ENCODE measurements at regions not wholly inside any gene's neighbourhood (a gene's known extent, or its start where the extent isn't known, plus 50 kb on each side); places are given as distances from the start of the nearest gene placed in this dataset.
"Not testable (repeated sequence)": the region's sequence is repeated elsewhere in the genome, so short reads cannot be mapped to it uniquely, and the experiment has no call there.

DNA sequence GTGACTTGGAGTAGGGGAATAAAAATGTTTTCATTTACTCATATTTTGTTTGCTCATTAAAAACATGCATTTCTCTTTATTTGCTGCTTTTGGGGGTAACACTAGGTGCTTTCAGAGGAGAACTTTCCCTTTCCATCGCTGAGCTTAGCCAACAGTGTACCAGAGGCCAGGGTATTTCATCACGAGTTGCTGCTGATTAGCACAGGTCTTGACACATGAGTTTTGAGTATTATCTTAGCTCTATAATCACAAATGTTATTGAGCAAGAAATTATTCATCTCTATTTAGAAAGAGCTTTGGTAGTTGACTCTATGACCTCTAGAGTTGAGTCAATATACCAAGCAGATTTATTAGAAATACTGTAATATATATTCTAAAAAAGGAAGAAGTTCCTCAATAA, 375.9 kb downstream of the NXPH1 start:
- DNase-seq, result no peak

DNA sequence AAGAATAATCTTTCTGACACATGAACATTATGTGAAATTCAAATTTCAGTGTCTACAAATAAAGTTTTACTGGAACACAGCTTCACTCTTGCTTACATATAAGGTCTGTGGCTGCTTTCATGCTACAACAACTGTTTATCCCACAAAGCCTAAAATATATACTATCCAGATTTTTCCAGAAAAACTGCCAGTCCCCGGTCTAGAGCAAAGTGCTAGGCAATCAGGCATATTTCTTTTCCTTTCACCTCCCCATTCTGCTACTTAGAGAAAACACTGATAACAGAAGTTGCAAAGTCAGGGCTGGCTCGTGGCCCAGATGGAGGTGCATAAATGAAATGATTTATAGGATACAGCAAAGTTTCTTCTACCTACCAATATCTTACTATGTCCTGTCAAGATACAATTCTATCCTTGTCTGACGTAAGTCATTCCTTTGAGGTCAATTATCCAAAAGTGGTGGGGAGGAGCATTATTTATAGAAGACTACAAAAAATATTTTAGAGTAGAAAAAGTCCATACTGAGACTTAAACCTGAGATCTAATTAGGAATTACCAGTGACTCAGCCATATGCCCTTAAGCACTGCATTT, 384.1 kb downstream of the NXPH1 start:
- DNase-seq, result no peak

GRCh38 chr7:8818406-8818805, 385.0 kb downstream of the NXPH1 start:
- no peak for DNase-seq

DNA sequence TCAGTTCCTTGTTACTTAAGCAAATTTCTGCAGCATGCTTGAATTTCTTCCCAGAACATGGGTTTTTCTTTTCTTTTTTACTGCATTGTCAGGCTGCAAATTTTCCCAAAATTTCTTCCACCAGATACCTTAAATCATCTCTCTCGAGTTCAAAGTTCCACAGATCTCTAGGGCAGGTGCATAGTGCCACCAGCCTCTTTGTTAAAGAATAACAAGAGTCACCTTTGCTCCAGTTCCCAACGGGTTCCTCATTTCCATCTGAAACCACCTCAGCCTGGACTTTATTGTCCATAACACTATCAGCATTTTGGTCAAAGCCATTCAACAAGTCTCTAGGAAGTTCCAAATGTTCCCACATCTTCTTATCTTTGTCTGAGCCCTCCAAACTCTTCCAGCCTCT, 389.2 kb downstream of the NXPH1 start:
- DNase-seq, result no peak

DNA sequence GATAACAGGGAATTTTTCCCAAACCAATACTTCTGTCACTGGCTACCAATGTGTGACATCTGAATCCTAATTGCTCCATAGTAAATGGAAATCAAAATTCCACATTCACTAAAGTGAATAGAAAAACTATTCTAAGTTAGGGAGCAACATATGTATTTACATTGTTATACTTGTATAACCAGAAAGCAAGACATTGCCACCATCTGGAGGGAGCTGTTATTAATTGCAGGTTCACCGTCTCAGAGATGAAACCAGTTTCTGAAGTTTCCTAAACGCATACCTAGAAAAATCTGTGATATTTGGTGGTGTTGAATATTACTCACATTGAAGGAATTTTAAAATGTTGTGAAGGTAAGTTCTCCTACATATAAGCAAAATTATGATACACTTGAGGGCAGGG, 390.1 kb downstream of the NXPH1 start:
- DNase-seq, result no peak

GRCh38 chr7:8827329-8827728, 393.9 kb downstream of the NXPH1 start:
- no peak for DNase-seq

DNA sequence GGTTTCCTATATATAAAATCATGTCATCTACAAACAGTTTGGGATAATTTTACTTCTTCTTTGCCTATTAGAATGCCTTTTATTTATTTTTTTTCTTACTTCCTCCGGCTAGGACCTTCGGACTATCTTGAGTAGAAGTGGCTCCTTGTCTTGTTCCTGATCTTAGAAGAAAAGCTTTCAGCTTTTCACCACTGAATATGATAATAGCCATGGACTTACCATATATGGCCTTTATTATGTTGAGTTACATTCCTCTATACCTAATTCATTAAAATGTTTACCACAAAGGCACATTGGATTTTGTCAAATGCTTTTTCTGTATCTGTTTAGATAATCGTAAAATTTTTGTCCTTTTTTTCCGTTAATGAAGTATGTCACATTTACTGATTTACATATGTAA, 395.7 kb downstream of the NXPH1 start:
- DNase-seq, result no peak

- no peak for DNase-seq
Observed at GRCh38 chr7:8831376-8831775, 398.0 kb downstream of the NXPH1 start.

DNA sequence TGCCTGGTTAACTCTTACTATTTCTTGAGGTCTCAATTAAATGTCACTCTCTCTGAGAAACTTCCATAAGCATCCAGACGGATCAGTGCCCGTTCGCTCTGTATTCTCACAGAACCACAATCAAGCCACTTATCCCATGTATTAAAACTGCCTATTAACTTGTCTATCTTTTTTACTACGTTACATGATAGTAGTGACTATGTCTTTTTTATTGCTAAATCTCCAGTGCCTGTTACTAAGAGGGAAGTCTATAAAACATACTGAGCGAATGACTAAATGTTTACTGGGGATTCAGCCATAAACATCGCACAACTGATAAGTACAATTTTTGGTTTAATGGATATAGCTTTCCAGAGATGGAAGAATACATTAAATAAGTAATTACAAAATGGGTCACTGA, 399.9 kb downstream of the NXPH1 start:
- DNase-seq, result no peak

GRCh38 chr7:8841171-8841570, 407.8 kb downstream of the NXPH1 start:
- no peak for DNase-seq

- no peak for DNase-seq
Observed at GRCh38 chr7:8871716-8872115, 438.3 kb downstream of the NXPH1 start.

GRCh38 chr7:8881916-8882315, 448.5 kb downstream of the NXPH1 start:
- DNase-seq, result no peak

DNA sequence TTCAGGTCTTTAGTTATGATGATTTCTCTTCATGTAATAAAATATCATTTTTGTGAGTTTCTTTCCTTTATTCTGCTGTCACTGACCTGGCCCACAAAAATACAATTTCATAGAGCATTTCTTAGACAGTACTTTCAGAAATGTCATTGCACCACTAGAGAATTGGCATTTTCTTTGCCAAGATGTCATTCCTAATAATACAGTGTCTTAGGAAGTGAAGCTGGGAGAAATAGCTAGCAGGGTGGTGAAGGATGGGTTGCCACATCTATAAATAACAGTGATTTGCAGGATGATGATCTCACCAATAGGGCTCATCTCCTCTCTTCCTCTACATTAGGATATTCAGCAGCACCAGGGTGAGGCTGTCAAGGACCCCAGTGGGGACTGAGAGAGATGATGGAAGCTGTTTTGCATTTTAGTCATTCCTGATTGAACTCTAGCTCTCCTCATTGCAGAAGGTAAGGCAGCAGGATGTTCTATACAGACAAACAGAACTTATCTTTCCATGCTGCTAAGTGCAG, 452.1 kb downstream of the NXPH1 start:
- no peak for DNase-seq

DNA sequence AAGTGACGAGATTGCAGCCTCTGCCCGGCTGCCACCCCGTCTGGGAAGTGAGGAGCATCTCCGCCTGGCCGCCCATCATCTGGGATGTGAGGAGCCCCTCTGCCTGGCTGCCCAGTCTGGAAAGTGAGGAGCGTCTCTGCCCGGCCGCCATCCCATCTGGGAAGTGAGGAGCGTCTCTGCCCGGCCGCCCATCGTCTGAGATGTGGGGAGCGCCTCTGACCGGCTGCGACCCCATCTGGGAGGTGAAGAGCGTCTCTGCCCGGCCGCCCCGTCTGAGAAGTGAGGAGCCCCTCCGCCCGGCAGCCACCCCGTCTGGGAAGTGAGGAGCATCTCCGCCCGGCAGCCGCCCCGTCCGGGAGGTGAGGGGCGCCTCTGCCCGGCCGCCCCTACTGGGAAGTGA, 456.9 kb downstream of the NXPH1 start:
- DNase-seq, result not testable (repeated sequence)

DNA sequence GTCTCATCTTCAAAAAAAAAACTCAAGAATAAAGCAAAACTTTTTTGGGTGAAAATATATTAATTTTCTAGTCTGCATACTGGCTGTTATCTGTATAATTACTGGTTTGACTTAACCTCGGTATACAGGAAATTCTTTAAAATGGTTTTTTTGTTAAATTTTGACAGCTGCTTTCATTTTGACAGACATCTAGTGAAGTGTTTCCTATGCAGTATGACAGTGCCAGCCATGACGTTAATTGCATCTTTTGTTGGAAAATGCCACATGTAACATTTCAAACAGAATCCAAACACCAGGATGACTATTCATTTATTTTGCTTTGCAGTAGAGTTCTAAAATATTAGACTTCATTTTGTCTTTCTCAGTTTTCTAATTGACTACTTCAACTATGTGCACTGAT, 460.4 kb downstream of the NXPH1 start:
- no peak for DNase-seq

- no peak for DNase-seq
Observed at GRCh38 chr7:8906396-8907075, 473.1 kb downstream of the NXPH1 start.

- DNase-seq, result no peak
Observed at GRCh38 chr7:8908889-8909288, 475.5 kb downstream of the NXPH1 start.

DNA sequence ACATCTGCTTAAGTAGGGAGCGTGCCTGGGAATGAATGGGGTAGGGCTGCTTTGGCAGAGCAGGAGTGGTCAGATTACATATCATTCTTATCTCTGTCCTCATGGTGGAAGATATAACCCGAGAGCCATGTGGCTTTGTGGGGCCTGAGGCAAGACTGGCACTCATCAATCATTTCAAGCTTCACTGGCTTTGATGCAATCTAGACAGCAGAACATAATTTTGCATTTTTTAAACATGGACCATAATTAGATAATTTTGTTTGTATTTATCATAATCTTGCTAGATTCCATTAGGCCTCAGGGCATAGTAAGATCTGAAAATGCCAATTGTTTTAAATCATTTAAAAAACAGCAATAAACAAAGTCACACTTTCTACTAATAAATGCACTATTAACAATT, 480.3 kb downstream of the NXPH1 start:
- DNase-seq, result no peak

GRCh38 chr7:8921807-8922206, 488.4 kb downstream of the NXPH1 start:
- no peak for DNase-seq

GRCh38 chr7:8922726-8923125, 489.3 kb downstream of the NXPH1 start:
- no peak for DNase-seq

DNA sequence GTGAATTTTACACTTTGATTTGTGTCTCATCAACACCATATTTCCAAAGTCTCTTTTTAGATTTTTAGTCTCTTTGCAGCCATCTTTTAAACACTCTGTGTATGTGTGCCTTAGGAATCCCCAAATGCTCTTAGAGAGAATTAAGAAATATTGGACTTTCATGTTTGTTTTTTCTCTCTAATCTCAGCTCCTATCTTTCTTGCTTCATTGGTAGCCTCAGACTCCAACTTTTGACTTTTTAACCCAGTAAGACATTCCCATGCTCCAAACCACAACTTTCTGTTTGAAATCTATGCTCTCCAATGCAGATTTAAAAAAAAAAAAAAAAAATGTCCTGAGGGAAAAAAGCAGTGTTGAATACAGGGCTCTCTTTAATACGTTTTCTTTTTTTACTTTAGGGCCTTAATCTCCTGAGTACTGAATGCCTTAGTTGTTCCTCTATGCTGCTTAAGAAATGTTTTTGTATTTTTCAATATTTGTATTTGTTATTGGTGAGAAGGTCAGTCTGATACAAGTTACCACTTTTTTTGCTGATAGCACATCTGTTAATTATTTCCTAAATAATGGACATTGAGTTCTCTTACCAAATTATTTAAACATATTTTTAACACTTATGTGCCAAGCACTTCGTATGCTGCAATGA, 489.9 kb downstream of the NXPH1 start:
- no peak for DNase-seq

DNA sequence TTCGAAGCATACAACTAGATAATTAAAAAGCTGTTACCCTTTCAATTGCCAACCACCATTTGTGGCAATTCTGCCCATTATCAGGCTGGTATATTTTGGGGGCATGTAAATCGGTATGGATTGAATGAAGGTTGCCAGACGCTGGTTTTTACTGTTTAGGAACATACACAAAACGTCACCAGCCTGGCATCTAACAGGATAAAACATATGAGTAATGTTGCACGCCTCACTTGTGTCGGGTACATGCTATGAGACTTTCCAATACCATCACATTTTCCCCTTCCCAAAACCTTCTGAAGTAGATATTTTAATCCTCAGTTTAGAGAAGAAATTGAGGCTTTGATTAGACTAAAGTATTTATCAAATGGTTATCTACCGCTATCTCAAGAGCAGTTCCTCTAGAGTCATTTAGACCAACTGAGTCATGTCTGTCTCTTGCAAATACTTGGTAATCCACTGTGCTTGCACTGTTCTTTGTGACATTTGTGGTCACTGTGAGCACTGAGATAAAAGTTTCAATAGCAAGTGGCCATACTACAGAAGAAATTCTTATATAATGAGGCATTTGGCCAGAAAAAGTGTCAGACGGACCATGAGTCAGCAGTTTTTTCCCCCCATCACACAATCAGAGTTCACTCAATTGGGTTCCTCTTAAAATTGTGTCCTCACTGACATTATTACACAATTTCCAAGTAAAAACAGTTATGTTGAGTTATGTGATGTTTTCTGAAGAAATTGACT, 498.7 kb downstream of the NXPH1 start:
- no peak for DNase-seq

DNA sequence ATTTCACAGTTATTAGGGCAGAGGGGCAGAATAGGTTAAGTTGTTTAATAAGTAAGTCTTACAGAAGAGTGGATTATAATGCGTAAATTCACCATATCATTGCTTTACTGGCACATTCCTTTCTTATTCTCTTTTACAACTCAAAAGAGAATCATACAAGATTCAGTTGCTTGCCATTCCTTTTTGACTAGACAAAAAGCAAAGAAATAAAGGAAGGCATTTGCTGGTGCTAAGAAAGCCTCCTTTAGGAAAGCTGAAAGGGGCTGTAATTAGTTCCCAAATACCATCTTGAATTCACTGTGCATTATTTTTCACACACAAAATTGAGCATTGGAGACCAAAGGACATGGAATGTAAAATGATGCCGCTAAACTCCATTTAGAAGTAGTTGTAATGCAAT, 499.3 kb downstream of the NXPH1 start:
- no peak for DNase-seq

DNA sequence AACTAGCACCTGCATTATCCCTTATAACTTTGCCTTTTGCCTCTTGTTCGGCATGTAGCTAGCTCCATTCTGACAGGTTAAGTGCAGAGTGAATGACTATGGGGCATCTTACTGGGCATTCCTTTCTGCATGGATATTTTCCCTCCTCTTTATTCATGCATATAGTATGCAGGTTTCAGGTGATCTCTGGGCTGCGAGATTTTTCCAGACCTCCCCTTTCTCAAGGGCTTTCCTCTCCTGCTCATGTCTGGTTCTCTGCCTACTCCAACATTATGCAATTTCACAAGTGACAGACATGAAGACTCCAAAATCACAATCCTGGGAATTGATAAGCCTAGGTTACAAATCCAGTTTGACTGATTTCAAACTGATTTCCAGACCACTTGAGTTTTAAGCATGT, 503.8 kb downstream of the NXPH1 start:
- DNase-seq, result no peak
